PC-3 (cell line): ENCODE measurements at regions not wholly inside any gene's neighbourhood (a gene's known extent, or its start where the extent isn't known, plus 50 kb on each side); places are given as distances from the start of the nearest gene placed in this dataset.
"Not testable (repeated sequence)": the region's sequence is repeated elsewhere in the genome, so short reads cannot be mapped to it uniquely, and the experiment has no call there.

ENCODE experiments used
- CTCF ChIP-seq: fragments of 300-600 bp; sonication (generic); conservative IDR thresholded peaks from 2 replicates; pipeline ENCODE4 v1.5.1; 2017; ENCODE audit warnings: antibody characterized with exemption, low read depth, mild to moderate bottlenecking, low read length
- EZH2 ChIP-seq: fragments of 300-600 bp; sonication (generic); IDR thresholded peaks from one replicate; pipeline ENCODE4 v1.6.1; 2017; ENCODE audit warnings: antibody characterized with exemption, mild to moderate bottlenecking, low read length; ENCODE audit not compliant: unreplicated experiment
- EZH2phosphoT487 ChIP-seq: fragments of 300-600 bp; sonication (generic); IDR thresholded peaks from 2 replicates; pipeline ENCODE4 v1.6.1; 2018; ENCODE audit warnings: mild to moderate bottlenecking, antibody characterized with exemption, low read length, borderline replicate concordance

- not testable (repeated sequence) for TF ChIP-seq CTCF, EZH2, EZH2phosphoT487
Measured at GRCh38 chr4:9072521-9073220, 97.5 kb upstream of the FAM90A26 start.
